ENCODE measurements at regions not wholly inside any gene's neighbourhood (a gene's known extent, or its start where the extent isn't known, plus 50 kb on each side); places are given as distances from the start of the nearest gene placed in this dataset.

- TF ChIP-seq POLR2A (IDR thresholded peaks at IDR 0.05): no peak
- TF ChIP-seq CTCF (IDR thresholded peaks at IDR 0.05): no peak
- Histone ChIP-seq H3K4me3 (no peak overlapping the region), H3K27me3 (no peaks in the 10 kb centered on the region), H3K9me3 (no peaks in the 10 kb centered on the region), H3K4me1 (no peaks in the 10 kb centered on the region), H3K36me3 (no peaks in the 10 kb centered on the region), H3K27ac (no peak overlapping the region)
- no peak for DNase-seq
- intact Hi-C loops (cut with DNase I): no loop called here
- 47% methylated on average over 7 of the region's 7 CpGs for WGBS (ENCODE audit: insufficient coverage, low coverage, low lambda C conversion rate, missing lambda C conversion rate)
- ATAC-seq: no peak
Observed at GRCh38 chr18:55012008-55012407, 52.7 kb upstream of the CCDC68 start.

Small RNA genes in the stretch of these regions (small RNA-seq; reads per million reads assigned to genes)
- gene RNA5SP459: 0 reads per million in 2 experiments

Measured in right lobe of liver (tissue), 6 donors.